ENCODE measurements at regions not wholly inside any gene's neighbourhood (a gene's known extent, or its start where the extent isn't known, plus 50 kb on each side); places are given as distances from the start of the nearest gene placed in this dataset.

- WGBS, result 95% methylated on average over 3 of the region's 3 CpGs
- Histone ChIP-seq H3K36me3 (ENCODE audit: insufficient read depth, low read length) (no peaks in the 10 kb centered on the region), H3K9ac (ENCODE audit: low read depth, low read length) (no peak overlapping the region), H3K27ac (ENCODE audit: low read depth, low read length) (no peak overlapping the region), H3K4me3 (ENCODE audit: low read length) (no peak overlapping the region), H3K4me1 (ENCODE audit: insufficient read depth, low read length) (peaks cover 7% of the 10 kb centered on the region; the same call in 1 of the 2 replicates), H3K9me3 (ENCODE audit: insufficient read depth, low read depth, low read length) (peaks cover 4% of the 10 kb centered on the region), H3K27me3 (ENCODE audit: insufficient read depth, low read length) (no peaks in the 10 kb centered on the region)
These were observed 363.4 kb upstream of the PFKP start for GRCh38 chr10:2703953-2704352.

GRCh38 chr10:2701802-2702201 lies 365.5 kb upstream of the PFKP start:
- 95% methylated on average over 11 of the region's 11 CpGs for WGBS
- no peak overlapping the region for H3K4me3 ChIP-seq (ENCODE audit: low read length)
- H3K4me1 ChIP-seq (ENCODE audit: insufficient read depth, low read length), result peaks cover 7% of the 10 kb centered on the region; the same call in 1 of the 2 replicates
- no peak overlapping the region for H3K27ac ChIP-seq (ENCODE audit: low read depth, low read length)
- no peaks in the 10 kb centered on the region for H3K27me3 ChIP-seq (ENCODE audit: insufficient read depth, low read length)
- H3K36me3 ChIP-seq (ENCODE audit: insufficient read depth, low read length), result no peaks in the 10 kb centered on the region
- H3K9ac ChIP-seq (ENCODE audit: low read depth, low read length), result no peak overlapping the region
- H3K9me3 ChIP-seq (ENCODE audit: insufficient read depth, low read depth, low read length), result no peaks in the 10 kb centered on the region

- Histone ChIP-seq H3K27ac (ENCODE audit: low read depth, low read length) (no peak overlapping the region), H3K27me3 (ENCODE audit: insufficient read depth, low read length) (no peaks in the 10 kb centered on the region), H3K9ac (ENCODE audit: low read depth, low read length) (no peak overlapping the region), H3K9me3 (ENCODE audit: insufficient read depth, low read depth, low read length) (no peaks in the 10 kb centered on the region), H3K36me3 (ENCODE audit: insufficient read depth, low read length) (no peaks in the 10 kb centered on the region), H3K4me3 (ENCODE audit: low read length) (no peak overlapping the region), H3K4me1 (ENCODE audit: insufficient read depth, low read length) (peaks cover 7% of the 10 kb centered on the region; the same call in 1 of the 2 replicates)
- 88% methylated on average over 5 of the region's 6 CpGs for WGBS
These were observed 366.6 kb upstream of the PFKP start for GRCh38 chr10:2700626-2701305.

GRCh38 chr10:2688958-2689357 lies 378.4 kb upstream of the PFKP start:
- H3K4me3 ChIP-seq (ENCODE audit: low read length), result no peak overlapping the region
- H3K27me3 ChIP-seq (ENCODE audit: insufficient read depth, low read length), result no peaks in the 10 kb centered on the region
- no peaks in the 10 kb centered on the region for H3K4me1 ChIP-seq (ENCODE audit: insufficient read depth, low read length)
- H3K27ac ChIP-seq (ENCODE audit: low read depth, low read length), result no peak overlapping the region
- H3K36me3 ChIP-seq (ENCODE audit: insufficient read depth, low read length), result no peaks in the 10 kb centered on the region
- 0 out of 2 replicates have a peak, but pooled peaks cover 2% of the 10 kb centered on the region for H3K9me3 ChIP-seq (ENCODE audit: insufficient read depth, low read depth, low read length)
- 76% methylated on average over 1 of the region's 1 CpG for WGBS
- H3K9ac ChIP-seq (ENCODE audit: low read depth, low read length), result no peak overlapping the region

GRCh38 chr10:2686691-2687090 lies 380.7 kb upstream of the PFKP start:
- Histone ChIP-seq H3K4me3 (ENCODE audit: low read length) (no peak overlapping the region), H3K9ac (ENCODE audit: low read depth, low read length) (no peak overlapping the region), H3K27me3 (ENCODE audit: insufficient read depth, low read length) (no peaks in the 10 kb centered on the region), H3K9me3 (ENCODE audit: insufficient read depth, low read depth, low read length) (0 out of 2 replicates have a peak, but pooled peaks cover 3% of the 10 kb centered on the region), H3K4me1 (ENCODE audit: insufficient read depth, low read length) (no peaks in the 10 kb centered on the region), H3K36me3 (ENCODE audit: insufficient read depth, low read length) (no peaks in the 10 kb centered on the region), H3K27ac (ENCODE audit: low read depth, low read length) (no peak overlapping the region)
- WGBS, result 96% methylated on average over 3 of the region's 3 CpGs

DNA sequence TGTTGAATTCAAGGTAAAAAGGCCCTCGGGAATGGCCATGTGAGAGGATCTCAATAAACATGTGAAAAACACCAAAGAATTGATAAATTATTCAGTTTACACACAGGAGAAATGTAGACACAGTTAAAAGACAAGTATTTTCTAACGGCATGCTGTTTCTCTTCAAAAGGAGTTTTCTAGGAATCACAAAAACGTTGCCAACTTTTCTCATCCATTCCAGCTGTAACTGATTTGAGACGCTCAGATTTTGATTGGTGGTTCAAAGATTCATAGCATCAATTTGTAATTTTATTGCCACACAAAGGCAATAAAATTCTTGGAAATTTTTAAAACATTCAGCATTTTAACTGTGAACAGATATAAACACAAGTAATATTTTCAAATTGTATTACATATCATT lies 384.9 kb upstream of the PFKP start:
- Histone ChIP-seq H3K4me3 (ENCODE audit: low read length) (no peak overlapping the region), H3K27ac (ENCODE audit: low read depth, low read length) (no peak overlapping the region), H3K27me3 (ENCODE audit: insufficient read depth, low read length) (no peaks in the 10 kb centered on the region), H3K4me1 (ENCODE audit: insufficient read depth, low read length) (no peaks in the 10 kb centered on the region), H3K9me3 (ENCODE audit: insufficient read depth, low read depth, low read length) (0 out of 2 replicates have a peak, but pooled peaks cover 3% of the 10 kb centered on the region), H3K36me3 (ENCODE audit: insufficient read depth, low read length) (no peaks in the 10 kb centered on the region), H3K9ac (ENCODE audit: low read depth, low read length) (no peak overlapping the region)
- WGBS, result 87% methylated on average over 4 of the region's 4 CpGs

- Histone ChIP-seq H3K4me3 (ENCODE audit: low read length) (no peak overlapping the region), H3K9ac (ENCODE audit: low read depth, low read length) (no peak overlapping the region), H3K27ac (ENCODE audit: low read depth, low read length) (no peak overlapping the region), H3K9me3 (ENCODE audit: insufficient read depth, low read depth, low read length) (0 out of 2 replicates have a peak, but pooled peaks cover 3% of the 10 kb centered on the region), H3K27me3 (ENCODE audit: insufficient read depth, low read length) (no peaks in the 10 kb centered on the region), H3K36me3 (ENCODE audit: insufficient read depth, low read length) (no peaks in the 10 kb centered on the region), H3K4me1 (ENCODE audit: insufficient read depth, low read length) (no peaks in the 10 kb centered on the region)
- WGBS, result 94% methylated on average over 6 of the region's 6 CpGs
These were observed 385.5 kb upstream of the PFKP start for GRCh38 chr10:2681891-2682290.

DNA sequence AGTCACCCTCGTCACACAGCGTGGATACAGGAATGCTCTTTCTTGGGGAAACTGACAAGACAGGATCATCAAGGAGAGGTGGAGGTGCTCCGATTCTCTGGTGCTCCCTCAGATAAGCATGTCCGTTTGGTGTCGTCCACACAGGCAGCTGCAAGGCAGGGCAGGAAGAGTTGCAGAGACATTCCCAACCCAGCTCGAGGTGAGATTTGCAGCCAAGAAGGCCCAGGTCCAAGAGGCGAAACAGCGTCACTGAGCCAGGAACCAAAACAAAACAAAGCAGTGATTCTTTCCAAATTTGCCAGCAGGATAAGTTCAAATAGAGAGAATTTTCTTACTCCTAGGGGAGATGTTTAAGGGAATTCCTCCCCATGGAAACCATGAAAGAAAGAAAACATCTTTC lies 386.5 kb upstream of the PFKP start:
- Histone ChIP-seq H3K36me3 (ENCODE audit: insufficient read depth, low read length) (no peaks in the 10 kb centered on the region), H3K4me1 (ENCODE audit: insufficient read depth, low read length) (no peaks in the 10 kb centered on the region), H3K9ac (ENCODE audit: low read depth, low read length) (no peak overlapping the region), H3K27me3 (ENCODE audit: insufficient read depth, low read length) (no peaks in the 10 kb centered on the region), H3K27ac (ENCODE audit: low read depth, low read length) (no peak overlapping the region), H3K9me3 (ENCODE audit: insufficient read depth, low read depth, low read length) (0 out of 2 replicates have a peak, but pooled peaks cover 3% of the 10 kb centered on the region), H3K4me3 (ENCODE audit: low read length) (no peak overlapping the region)
- WGBS, result 96% methylated on average over 8 of the region's 8 CpGs

- Histone ChIP-seq H3K27ac (ENCODE audit: low read depth, low read length) (no peak overlapping the region), H3K27me3 (ENCODE audit: insufficient read depth, low read length) (no peaks in the 10 kb centered on the region), H3K4me1 (ENCODE audit: insufficient read depth, low read length) (no peaks in the 10 kb centered on the region), H3K4me3 (ENCODE audit: low read length) (no peak overlapping the region), H3K9me3 (ENCODE audit: insufficient read depth, low read depth, low read length) (0 out of 2 replicates have a peak, but pooled peaks cover 3% of the 10 kb centered on the region), H3K36me3 (ENCODE audit: insufficient read depth, low read length) (no peaks in the 10 kb centered on the region), H3K9ac (ENCODE audit: low read depth, low read length) (no peak overlapping the region)
- 97% methylated on average over 12 of the region's 12 CpGs for WGBS
These were observed 387.7 kb upstream of the PFKP start for GRCh38 chr10:2679646-2680045.

DNA sequence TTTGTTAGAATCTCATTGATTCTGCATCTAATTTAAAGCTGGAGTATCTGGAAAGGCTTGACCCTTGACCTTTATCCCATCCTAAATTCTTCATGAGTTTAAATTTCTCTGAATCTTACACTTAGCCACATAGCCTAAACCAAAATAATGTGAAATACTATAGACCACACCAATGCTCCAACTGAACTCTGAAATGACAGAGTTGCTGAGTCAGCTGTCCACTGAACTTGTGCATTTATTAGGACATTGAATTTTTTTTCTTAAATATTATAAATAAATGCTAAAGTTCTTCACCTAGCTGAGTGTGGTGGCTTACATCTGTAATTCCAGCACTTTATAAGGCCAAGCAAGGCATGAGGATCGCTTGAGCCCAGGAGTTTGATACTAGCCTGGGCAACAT lies 390.9 kb upstream of the PFKP start:
- WGBS, result 96% methylated on average over 1 of the region's 1 CpG
- no peaks in the 10 kb centered on the region for H3K4me1 ChIP-seq (ENCODE audit: insufficient read depth, low read length)
- no peaks in the 10 kb centered on the region for H3K36me3 ChIP-seq (ENCODE audit: insufficient read depth, low read length)
- H3K9me3 ChIP-seq (ENCODE audit: insufficient read depth, low read depth, low read length), result no peaks in the 10 kb centered on the region
- no peak overlapping the region for H3K27ac ChIP-seq (ENCODE audit: low read depth, low read length)
- H3K27me3 ChIP-seq (ENCODE audit: insufficient read depth, low read length), result no peaks in the 10 kb centered on the region
- no peak overlapping the region for H3K9ac ChIP-seq (ENCODE audit: low read depth, low read length)
- no peak overlapping the region for H3K4me3 ChIP-seq (ENCODE audit: low read length)

DNA sequence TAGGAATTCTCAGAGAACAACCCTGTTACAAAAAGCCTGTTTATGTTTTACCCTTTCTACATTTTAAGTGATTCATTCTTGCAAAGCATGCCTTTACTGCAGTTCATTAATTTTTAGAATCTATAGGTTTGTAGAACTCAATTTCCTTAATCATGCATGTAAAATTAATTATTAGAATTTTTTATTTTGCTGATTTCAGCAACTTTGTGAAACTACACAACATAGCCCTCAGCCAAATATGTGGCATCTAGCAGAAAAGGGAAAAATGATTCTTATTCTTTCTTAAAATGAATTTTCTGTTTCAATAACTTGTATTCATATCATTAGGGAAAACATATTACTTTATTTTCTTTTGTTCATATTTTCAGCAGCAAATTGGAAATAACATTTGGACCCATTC lies 392.9 kb upstream of the PFKP start:
- H3K27ac ChIP-seq (ENCODE audit: low read depth, low read length), result no peak overlapping the region
- no peak overlapping the region for H3K9ac ChIP-seq (ENCODE audit: low read depth, low read length)
- H3K36me3 ChIP-seq (ENCODE audit: insufficient read depth, low read length), result no peaks in the 10 kb centered on the region
- no peak overlapping the region for H3K4me3 ChIP-seq (ENCODE audit: low read length)
- peaks cover 5% of the 10 kb centered on the region; the same call in 1 of the 2 replicates for H3K4me1 ChIP-seq (ENCODE audit: insufficient read depth, low read length)
- no peaks in the 10 kb centered on the region for H3K9me3 ChIP-seq (ENCODE audit: insufficient read depth, low read depth, low read length)
- H3K27me3 ChIP-seq (ENCODE audit: insufficient read depth, low read length), result no peaks in the 10 kb centered on the region

- H3K27me3 ChIP-seq (ENCODE audit: insufficient read depth, low read length), result no peaks in the 10 kb centered on the region
- H3K36me3 ChIP-seq (ENCODE audit: insufficient read depth, low read length), result no peaks in the 10 kb centered on the region
- no peak overlapping the region for H3K27ac ChIP-seq (ENCODE audit: low read depth, low read length)
- H3K9me3 ChIP-seq (ENCODE audit: insufficient read depth, low read depth, low read length), result peaks cover 7% of the 10 kb centered on the region; the same call in 1 of the 2 replicates
- H3K9ac ChIP-seq (ENCODE audit: low read depth, low read length), result no peak overlapping the region
- H3K4me1 ChIP-seq (ENCODE audit: insufficient read depth, low read length), result peaks cover 5% of the 10 kb centered on the region; the same call in 1 of the 2 replicates
- WGBS, result 96% methylated on average over 7 of the region's 7 CpGs
- H3K4me3 ChIP-seq (ENCODE audit: low read length), result no peak overlapping the region
These were observed 396.5 kb upstream of the PFKP start for GRCh38 chr10:2670864-2671263.

Data from HUES64 (cell line).